ENCODE measurements at regions not wholly inside any gene's neighbourhood (a gene's known extent, or its start where the extent isn't known, plus 50 kb on each side); places are given as distances from the start of the nearest gene placed in this dataset.

GRCh38 chr16:31676731-31677130 is 149.0 kb downstream of the AHSP start:
- no peak for TF ChIP-seq CTCF (IDR thresholded peaks at IDR 0.05)
- no peak for TF ChIP-seq POLR2A (IDR thresholded peaks at IDR 0.05)
- TF ChIP-seq EP300 (IDR thresholded peaks at IDR 0.05): no peak
- TF ChIP-seq POLR2AphosphoS5 (IDR thresholded peaks at IDR 0.05): no peak
